ENCODE measurements at regions not wholly inside any gene's neighbourhood (a gene's known extent, or its start where the extent isn't known, plus 50 kb on each side); places are given as distances from the start of the nearest gene placed in this dataset.
"Not testable (repeated sequence)": the region's sequence is repeated elsewhere in the genome, so short reads cannot be mapped to it uniquely, and the experiment has no call there.

DNA sequence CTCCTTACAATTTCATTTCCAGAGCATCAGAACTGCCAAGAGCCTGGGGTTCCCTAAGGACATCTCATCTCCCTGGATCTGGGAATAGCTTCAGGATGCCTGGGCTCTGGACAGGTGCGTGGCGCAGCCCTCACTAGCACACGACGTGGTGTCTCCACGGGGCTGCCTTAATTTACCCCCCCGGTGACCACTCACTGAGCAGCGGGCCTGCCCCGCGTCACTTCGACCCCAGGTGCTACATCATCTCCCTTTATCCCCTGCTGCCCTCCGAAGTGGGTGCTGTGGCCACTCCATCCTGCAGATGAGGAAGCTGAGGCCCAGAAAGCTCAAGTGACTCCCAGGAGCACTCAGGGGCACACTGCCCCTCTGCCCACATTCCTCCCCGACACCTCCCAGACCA is 177.8 kb upstream of the SFSWAP start:
- DNase-seq: no peak

DNA sequence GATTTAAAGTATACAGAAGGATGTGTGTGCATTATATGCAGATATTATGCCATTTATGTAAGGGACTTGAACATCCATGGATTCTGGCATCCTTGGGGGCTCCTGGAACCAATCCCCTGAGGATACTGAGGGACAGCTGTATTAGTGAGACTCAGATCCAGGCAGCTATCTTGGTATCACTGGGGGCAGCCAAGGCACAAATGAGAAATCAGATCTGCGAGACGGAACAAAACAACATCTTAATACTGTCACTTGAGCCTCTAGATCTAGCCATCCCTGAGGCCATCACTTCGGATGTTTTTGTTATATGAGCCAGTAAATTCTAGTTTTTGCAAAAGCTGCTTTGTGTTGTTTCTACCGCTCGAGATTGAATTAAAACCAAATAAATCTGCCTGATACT is 175.1 kb upstream of the SFSWAP start:
- DNase-seq: no peak

DNA sequence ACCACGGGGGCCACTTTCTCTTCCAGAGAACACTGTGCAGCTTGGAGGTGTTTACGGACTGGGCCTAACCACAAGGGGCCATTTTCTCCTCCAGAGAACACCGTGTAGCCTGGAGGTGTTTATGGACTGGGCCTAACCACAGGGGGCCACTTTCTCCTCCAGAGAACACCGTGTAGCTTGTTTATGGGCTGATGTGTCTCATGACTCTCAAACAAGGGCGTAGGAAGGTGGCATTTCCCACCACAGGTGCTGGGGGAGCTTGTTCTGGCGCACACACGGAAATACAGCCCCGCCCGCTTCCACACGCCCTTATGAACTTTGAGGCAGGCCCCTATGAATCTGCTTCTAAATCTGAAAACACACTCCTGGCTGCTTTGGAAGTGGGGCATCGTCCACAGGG is 174.6 kb upstream of the SFSWAP start:
- DNase-seq: no peak

DNA sequence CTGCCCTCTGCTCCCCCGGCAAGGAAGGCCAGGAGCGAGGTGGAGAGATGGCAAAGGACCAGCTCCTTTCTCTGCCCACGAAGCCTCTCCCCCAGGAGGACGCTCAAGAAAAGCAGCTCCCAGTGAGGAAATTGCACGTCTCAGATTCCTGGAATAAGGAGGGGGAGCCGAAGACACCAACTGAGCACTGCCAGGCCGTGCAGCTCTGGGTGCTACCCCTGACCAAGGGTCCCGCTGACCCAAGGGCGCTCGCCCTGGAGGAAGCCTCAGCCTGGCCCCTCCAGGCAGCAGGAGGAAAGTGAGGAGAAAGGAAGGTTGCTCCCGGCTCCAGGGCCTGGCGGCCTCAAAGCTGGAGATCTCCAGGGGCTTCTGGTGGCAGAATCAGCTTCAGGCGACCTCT is 174.1 kb upstream of the SFSWAP start:
- DNase-seq: no peak

DNA sequence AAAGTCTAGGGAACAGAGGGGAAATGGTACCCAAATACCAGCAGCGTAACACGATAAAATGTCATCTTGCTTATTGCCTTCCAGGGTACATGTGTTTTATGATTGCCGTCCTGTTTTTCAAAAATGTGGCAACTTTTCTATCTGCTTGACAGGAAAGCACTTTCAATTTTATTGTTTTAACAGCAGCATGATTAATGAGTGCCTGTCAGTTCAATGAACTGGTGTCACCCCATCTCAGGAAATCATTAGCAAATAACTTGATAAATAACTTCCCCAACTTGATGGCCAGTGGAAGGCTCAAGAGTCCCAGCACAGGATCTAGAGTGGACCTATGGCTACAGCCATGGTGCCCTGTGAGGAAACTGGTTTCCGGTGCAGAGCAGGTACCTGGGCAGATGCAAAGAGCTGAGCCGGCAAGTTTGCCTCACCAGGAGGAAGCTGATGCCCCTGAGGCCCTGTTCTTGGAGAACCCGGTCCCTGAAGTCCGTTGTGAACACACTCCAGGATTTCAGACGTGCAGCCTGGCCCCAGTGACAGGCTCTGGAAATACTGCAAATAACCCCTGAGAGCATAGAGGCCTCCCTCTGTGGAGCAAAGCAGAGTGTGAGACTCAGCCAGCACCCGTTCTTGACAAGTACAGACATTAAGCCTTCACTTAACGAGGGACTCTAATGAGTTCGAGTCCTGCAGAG is 173.5 kb upstream of the SFSWAP start:
- no peak for DNase-seq

DNA sequence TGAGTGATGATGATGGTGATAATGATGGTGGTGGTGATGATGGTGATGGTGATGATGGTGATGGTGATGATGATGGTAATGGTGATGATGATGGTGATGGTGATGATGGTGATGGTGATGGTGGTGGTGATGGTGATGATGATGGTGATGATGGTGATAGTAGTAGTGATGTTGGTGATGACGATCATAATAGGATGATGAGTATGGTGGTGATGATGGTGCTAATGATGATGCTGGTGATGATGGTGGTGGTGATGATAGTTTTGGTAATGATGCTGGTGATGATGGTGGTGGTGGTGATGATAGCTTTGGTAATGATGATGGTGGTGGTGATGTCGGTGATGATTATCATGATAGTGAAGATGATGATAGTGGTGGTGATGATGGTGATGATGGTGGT is 171.5 kb upstream of the SFSWAP start:
- no peak for DNase-seq

DNA sequence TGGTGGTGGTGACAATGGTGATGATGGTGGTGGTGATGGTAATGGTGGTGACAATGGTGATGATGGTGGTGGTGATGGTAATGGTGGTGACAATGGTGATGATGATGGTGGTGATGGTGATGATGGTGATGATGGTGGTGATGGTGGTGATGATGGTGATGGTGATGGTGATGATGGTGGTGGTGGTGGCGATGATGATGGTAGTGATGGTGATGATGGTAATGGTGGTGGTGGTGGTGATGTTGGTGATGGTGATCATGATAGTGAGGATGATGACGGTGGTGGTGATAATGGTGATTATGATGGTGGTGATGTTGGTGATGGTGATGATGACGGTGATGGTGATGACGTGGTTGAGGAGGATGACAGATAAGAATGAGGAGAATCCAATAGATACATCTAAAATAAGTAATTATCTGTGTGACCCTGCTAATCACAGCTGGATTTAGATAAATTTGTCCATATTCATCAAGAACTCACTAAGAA is 170.7 kb upstream of the SFSWAP start:
- DNase-seq: no peak

DNA sequence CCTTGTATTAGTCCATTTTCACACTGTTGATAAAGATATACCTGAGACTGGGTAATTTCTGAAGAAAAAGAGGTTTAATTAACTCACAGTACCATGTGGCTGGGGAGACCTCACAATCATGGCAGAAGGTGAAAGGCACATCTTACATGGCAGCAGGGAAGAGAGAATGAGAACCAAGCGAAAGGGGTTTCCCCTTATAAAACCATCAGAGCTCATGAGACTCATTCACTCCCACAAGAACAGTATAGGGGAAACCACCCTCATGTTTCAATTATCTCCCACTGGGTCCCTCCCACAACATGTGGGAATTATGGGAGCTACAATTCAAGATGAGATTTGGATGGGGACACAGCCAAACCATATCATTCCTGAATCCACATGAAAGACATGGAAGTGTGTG is 169.4 kb upstream of the SFSWAP start:
- DNase-seq: not testable (repeated sequence)

DNA sequence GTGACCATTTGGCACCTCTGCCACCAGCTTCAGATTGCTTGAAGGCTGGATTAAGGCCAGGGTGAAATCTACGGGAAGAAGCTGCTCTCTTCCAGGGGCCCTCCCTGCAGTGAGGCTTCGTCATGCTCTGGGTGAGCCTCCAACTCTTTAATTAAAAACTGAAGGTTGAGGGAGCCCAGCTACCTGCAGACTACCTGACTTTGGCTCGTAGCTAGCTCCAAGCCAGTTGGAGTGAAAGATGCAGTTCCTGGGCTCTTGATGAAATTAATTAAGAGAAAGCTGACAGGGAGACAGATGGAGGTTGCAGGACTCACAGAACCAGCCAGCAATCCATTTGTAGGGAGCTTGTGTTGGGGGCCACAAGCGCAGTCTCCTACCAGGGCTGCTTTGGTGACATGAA is 168.5 kb upstream of the SFSWAP start:
- DNase-seq: no peak

DNA sequence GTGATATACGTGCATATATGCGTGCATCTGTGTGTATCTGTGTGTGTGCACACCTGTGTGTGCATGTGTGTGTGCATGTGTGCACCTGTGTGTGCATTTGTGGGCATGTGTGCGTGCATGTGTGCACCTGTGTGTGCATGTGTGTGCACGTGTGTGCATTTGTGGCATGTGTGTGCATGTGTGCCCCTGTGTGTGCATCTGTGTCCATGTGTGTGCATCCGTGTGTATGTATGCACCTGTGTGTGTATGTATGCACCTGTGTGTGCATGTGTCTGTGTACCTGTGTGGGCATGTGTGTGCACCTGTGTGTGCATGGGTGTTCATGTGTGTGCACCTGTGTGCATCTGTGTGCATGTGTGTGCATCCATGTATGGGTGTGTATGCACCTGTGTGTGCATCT is 167.8 kb upstream of the SFSWAP start:
- no peak for DNase-seq

DNA sequence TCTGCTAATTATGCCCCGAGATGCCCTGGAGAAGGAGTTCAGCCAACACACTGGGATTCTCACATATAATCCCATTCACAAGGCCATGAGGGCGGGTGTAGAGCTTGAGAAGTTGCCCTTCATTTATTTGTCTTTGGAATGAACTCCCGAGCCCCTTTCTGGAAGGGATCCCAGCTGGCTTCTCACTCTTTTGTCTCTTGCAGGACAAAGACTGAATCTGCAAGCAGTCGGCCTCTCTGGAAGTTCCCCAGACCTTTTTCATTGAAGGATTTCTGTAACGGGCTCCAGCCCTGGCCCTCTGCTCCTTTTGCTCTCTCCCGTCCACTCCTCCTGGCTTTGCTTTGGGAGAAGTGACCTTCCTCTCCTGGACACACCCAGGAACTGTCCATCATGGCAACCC is 163.3 kb upstream of the SFSWAP start:
- peak in 16 of 56 donors; percentile 6 to 45 (median 16) for DNase-seq

DNA sequence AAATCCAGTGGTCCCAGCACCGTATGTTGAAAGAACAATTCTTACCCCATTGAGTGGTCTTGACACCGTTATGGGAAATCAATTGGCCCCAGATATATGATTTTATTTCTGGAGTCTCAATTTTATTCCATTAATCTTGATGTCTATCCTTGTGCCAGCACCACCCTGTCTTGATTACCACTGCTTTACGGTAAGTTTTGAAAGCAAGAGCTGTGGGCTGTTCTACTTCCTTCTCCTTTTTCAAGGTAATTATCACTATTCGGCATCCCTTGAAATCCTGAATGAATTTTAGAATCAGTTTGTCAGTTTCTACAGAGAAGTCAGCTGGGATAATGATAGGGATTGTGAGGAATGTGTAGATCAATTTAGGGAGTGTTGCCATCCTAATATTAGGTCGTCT is 160.8 kb upstream of the SFSWAP start:
- no peak for DNase-seq

DNA sequence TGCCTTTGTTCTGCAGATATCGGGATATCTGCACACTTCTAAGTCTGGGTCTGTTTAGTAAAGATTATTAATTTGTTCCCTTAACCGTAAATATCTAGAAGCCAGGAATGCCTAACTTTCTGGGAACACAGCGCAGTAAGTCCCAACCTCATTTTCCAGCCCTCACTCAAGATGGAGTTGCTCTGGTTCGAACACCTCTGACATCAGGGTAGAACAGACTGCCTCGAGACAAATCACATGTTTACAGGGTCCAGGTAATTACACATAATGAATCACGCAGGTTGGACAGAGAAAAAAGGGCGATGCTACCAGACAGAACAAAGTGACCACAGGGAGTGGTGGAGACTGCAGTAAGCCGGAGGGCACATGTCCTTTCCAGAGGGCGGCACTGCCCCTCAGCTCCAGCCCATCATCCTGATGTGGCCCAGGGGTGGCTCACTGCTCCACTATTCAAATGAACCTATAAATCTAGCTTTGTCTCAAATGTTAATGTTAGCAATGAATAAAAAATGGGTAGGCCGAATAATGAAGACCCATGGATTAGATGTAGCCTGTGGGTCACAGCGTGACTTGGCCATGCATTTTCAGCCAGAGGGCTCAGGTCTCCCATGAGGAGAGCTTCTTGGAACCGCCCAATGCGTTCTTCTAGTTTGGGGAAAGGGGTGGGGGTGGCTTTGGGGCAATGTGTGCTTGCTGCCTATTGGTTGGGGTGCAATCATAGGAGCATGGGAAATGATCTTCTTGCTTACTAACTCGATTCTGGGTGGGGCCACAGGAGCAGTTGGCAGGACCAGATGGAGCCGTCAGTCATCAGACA is 159.0 kb upstream of the SFSWAP start:
- DNase-seq: no peak

DNA sequence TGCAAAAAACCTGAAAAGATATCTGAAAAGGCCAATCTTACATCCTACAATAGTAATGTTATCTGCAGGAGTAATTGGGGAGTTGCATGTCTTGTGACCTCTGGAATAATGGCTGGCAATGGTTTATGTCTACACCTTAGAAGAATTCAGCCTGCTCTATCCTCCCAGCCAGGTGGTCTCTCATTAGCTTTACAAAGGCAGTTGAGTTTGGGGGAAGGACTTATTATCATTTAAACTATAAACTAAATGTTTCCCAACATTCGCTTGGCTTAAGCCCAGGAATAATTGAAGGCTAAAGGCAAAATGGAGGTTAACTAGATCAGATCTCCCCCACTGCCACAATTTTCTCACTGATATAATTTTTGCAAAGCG is 158.4 kb upstream of the SFSWAP start:
- DNase-seq: no peak

DNA sequence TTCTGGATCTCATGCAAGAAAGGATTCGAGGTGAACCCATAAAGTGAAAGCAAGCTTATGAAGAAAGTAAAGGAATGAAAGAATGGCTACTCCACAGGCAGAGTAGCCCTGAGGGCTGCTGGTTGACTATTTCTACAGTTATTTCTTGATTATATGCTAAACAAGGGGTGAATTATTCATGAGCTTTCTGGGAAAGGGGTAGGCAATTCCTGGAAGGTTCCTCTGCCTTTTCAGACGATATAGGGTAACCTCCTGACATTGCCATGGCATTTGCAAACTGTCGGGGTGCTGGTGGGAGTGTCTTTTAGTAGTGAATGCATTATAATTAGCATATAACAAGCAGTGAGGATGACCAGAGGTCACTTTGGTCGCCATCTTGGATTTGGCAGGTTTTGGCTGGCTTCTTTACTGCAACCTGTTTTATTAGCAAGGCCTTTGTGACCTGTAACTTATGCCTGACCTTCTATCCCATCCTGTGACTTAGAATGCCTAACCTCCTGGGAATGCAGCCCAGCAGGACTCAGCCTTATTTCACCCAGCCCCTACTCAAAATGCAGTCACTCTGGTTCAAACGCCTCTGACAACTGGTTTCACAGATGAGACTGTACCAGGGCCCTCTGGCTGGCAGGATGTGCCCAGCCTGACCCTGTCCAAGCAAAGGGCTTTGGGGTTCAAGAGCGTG is 157.7 kb upstream of the SFSWAP start:
- DNase-seq: no peak

DNA sequence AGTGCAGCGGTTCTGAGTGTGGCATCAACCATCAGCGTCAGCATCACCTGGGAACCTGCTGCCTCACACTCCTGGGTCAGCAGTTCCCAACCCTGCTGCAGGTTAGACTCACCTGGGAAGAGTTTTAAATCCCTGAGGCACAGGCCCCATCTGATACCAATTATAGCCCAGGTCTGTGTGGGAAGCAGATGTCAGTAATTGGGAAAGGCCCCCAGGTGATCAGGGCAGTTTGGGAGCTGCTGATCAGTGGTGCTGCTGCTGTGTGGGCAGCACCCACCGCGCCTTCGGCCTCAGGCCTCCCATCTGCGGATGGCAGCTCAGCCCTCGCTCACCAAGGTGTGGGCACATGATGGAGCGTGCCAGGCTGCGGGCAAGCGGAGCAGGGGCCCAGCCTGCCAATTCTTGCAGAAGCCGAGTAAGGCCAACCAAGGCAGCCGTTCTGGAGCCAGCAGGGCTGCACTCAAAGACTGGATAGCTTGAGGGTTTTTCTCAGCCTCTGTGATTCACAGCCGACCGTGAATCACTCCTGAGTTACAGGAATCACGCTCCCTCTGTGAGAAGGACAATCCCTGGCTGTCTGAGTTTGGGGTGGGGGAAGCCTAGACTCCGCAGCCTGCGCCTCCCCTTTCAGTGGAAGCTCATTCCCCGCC is 155.6 kb upstream of the SFSWAP start:
- DNase-seq: peak in 6 of 56 donors; percentile 5 to 52 (median 18)

DNA sequence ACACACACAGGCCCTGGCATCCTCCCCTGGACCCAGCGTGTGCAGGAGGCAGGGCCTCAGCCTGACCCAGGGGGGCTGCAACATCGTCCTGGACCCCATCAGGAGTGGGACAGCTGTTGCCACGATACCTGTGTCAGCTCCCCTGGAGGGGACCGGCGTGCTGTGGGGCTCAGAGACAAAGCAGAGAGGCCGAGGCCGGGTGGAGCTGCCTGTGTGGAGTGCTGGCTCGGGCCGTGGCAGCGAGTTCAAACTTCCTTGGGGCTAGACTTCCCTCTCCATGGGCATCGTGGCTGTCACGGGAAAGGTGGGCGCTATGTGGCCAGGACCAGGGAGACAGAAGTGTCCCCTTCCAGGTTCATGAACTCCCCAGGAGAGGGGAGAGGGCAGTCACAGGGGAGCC is 155.0 kb upstream of the SFSWAP start:
- no peak for DNase-seq

DNA sequence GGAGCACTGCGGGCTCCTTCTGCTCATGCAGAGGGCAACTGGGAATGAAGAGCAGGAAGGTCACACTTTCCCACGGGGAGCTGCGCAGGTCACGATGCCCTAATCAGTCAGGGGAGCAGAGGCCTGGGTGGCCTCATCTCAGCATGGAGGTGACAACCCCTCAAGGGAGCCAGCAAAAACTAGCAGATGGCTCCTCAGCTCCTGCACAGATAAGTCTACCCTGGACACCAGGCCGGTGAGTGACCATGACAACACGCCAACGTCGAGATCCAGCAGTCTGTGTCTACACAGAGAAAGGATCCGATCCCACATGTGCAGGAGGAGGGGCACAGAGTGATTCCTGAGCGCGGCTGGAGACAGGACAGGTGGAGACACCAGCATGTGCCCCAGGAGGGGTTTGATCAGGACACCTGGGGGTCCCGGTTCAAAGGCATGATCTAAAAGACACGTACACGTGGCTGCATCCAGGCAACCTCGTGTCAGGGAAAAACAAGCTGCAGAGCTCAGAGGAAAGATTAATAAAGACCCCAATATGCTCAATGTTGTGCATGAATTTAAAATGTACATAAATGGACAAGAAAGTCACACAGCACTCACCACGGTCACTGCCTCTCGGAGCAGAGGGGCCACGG is 153.7 kb upstream of the SFSWAP start:
- no peak for DNase-seq

DNA sequence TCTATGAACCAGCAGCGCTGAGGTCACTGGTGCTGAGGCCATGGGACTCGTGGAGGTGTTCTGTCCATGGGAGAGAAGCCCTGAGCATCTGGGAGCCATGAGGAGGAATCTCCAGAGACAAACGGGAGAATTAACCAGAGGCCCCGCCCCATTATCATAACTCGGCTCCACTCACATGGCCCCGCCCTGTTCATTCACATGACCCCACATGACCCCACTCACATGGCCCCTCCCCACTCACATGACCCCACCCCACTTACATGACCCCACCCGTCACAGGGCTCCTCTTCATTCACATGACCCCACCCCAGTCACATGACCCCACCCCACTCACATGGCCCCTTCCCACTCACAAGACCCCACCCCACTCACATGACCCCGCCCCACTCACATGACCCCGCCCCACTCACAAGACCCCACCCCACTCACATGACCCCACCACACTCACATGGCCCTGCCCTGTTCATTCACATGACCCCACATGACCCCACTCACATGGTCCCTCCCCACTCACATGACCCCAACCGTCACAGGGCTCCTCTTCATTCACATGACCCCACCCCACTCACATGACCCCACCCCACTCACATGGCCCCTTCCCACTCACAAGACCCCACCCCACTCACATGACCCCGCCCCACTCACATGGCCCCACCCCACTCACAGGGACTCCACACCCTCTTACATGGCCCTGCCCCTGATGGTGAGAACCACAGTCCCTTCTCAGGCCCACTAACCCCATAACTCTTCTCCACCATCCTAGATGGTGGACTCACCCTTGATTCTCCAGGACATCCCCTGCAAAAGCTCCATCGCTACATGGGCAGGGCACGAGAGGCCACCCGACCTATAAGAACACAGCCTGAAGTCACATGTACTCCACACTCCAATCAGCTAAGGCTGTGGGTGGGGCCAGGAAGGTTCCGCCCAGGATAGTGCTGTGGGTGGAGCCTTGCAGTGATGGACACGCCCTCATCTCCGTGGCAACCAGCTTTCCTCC is 151.1 kb upstream of the SFSWAP start:
- no peak for DNase-seq

DNA sequence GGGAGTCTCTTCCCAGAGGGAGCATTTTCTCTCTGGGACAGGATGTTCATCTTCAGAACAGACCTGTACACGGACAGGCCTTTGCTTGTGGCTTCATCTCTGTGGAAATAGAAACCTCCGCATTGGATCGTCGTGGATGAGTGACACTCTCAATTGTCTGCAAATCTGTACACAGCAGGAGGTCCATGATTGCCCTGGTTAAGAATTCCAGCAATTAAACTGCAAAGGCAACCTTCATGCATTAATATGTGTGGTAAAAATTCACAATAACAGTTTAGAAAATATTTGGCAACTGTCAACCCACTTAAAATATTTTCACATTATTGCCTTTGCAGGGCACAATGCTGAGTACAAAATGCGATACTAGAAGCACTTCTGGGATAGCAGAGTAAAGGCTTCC is 149.8 kb upstream of the SFSWAP start:
- no peak for DNase-seq
